Sciatic nerve (tissue), 2 donors: ENCODE measurements at regions not wholly inside any gene's neighbourhood (a gene's known extent, or its start where the extent isn't known, plus 50 kb on each side); places are given as distances from the start of the nearest gene placed in this dataset.
"Not testable (repeated sequence)": the region's sequence is repeated elsewhere in the genome, so short reads cannot be mapped to it uniquely, and the experiment has no call there.

Experiments used
- ATAC-seq: fragments of 200-7000 bp; cut with Tn5 transposase; one replicate; pipeline ENCODE4 v1.9.1; 2020; ENCODE audit warnings: mild to moderate bottlenecking, moderate library complexity
- DNase-seq: peaks from one replicate; pipeline ENCODE4 v3.0.0-alpha.2; 2020; ENCODE audit warnings: low spot score
- intact Hi-C: fragments of 100-400 bp; cut with DNase I; formaldehyde crosslinking; loops from one replicate; pipeline ENCODE4 v1.14.2; 2022
- donor health status: DM: no; HTN: no; CAD: no.
- donor health status: DM: no; HTN: no; CAD: no.

GRCh38 chr11:25790396-25790795 is 541.5 kb upstream of the ANO3 start:
- DNase-seq = no peak
- intact Hi-C loops = no loop called here
- ATAC-seq = no peak

- ATAC-seq (no peak), DNase-seq (no peak)
- intact Hi-C loops = no loop called here
Measured at GRCh38 chr11:25793637-25794036, 538.3 kb upstream of the ANO3 start.

- intact Hi-C loops = no loop called here
- ATAC-seq (no peak), DNase-seq (no peak)
Measured at GRCh38 chr11:25794804-25795203, 537.1 kb upstream of the ANO3 start.

GRCh38 chr11:25816411-25816810 is 515.5 kb upstream of the ANO3 start:
- ATAC-seq = no peak
- intact Hi-C loops = no loop called here

GRCh38 chr11:25824688-25825087 is 507.2 kb upstream of the ANO3 start:
- intact Hi-C loops = no loop called here
- ATAC-seq = no peak
- no peak for DNase-seq

More at GRCh38 chr11:25816411-25816810, 515.5 kb upstream of the ANO3 start:
- no peak for DNase-seq

GRCh38 chr11:25831485-25831884 is 500.4 kb upstream of the ANO3 start:
- ATAC-seq, DNase-seq, intact Hi-C loops: not testable (repeated sequence)

- DNase-seq (no peak), ATAC-seq (no peak)
- intact Hi-C loops = no loop called here
Measured at GRCh38 chr11:25838918-25839625, 492.9 kb upstream of the ANO3 start.

- intact Hi-C loops = no loop called here
- ATAC-seq (no peak), DNase-seq (no peak)
Measured at GRCh38 chr11:25844811-25845210, 487.1 kb upstream of the ANO3 start.

- ATAC-seq = no peak
- no peak for DNase-seq
- intact Hi-C loops = no loop called here
Measured at GRCh38 chr11:25855916-25856315, 476.0 kb upstream of the ANO3 start.

GRCh38 chr11:25859776-25860175 is 472.2 kb upstream of the ANO3 start:
- ATAC-seq (no peak), DNase-seq (no peak)
- intact Hi-C loops = no loop called here

GRCh38 chr11:25860677-25861450 is 471.1 kb upstream of the ANO3 start:
- intact Hi-C loops = no loop called here
- ATAC-seq (no peak), DNase-seq (no peak)

GRCh38 chr11:25862159-25862558 is 469.8 kb upstream of the ANO3 start:
- intact Hi-C loops = no loop called here

GRCh38 chr11:25863986-25864385 is 467.9 kb upstream of the ANO3 start:
- DNase-seq = no peak
- no peak for ATAC-seq
- intact Hi-C loops = no loop called here

More at GRCh38 chr11:25862159-25862558, 469.8 kb upstream of the ANO3 start:
- ATAC-seq (no peak), DNase-seq (no peak)

GRCh38 chr11:25876456-25876965 is 455.4 kb upstream of the ANO3 start:
- DNase-seq (no peak), ATAC-seq (no peak)
- intact Hi-C loops = no loop called here

GRCh38 chr11:25886036-25886435 is 445.9 kb upstream of the ANO3 start:
- no peak for DNase-seq
- no peak for ATAC-seq
- intact Hi-C loops = no loop called here

GRCh38 chr11:25890626-25891260 is 441.2 kb upstream of the ANO3 start:
- no peak for ATAC-seq
- intact Hi-C loops = no loop called here

GRCh38 chr11:25891960-25892359 is 440.0 kb upstream of the ANO3 start:
- ATAC-seq = no peak
- no peak for DNase-seq
- intact Hi-C loops = no loop called here

More at GRCh38 chr11:25890626-25891260, 441.2 kb upstream of the ANO3 start:
- DNase-seq = no peak

GRCh38 chr11:25899617-25900160 is 432.2 kb upstream of the ANO3 start:
- intact Hi-C loops = no loop called here
- ATAC-seq = no peak
- DNase-seq = no peak

- ATAC-seq (no peak), DNase-seq (no peak)
- intact Hi-C loops = no loop called here
Measured at GRCh38 chr11:25900814-25901213, 431.1 kb upstream of the ANO3 start.

GRCh38 chr11:25901415-25901814 is 430.5 kb upstream of the ANO3 start:
- intact Hi-C loops = no loop called here
- DNase-seq (no peak), ATAC-seq (no peak)
